HEK293 (cell line): ENCODE measurements at regions not wholly inside any gene's neighbourhood (a gene's known extent, or its start where the extent isn't known, plus 50 kb on each side); places are given as distances from the start of the nearest gene placed in this dataset.

Source experiments
- CTCF ChIA-PET: fragments of 350-600 bp; formaldehyde crosslinking; extraction: SDS; loops from one replicate; lab custom pipeline; 2021; ENCODE audit warnings: antibody characterized with exemption; lab: Yijun Ruan, JAX
- POLR2A ChIA-PET: fragments of 300-600 bp; formaldehyde crosslinking; extraction: SDS; loops from one replicate; lab custom pipeline; 2020; ENCODE audit warnings: antibody characterized with exemption, inconsistent platforms; lab: Yijun Ruan, JAX
- H3K27ac ChIP-seq: fragments of 200-500 bp; sonication (Bioruptor generic); 2 replicates; pipeline ENCODE4 v1.5.1; 2014; ENCODE audit warnings: low read depth, low read length, control low read depth, inconsistent platforms; ENCODE audit errors: extremely low read depth
- H3K36me3 ChIP-seq, 2 experiments: fragments of 200-500 bp in 1 of 2; sonication (Bioruptor generic) in 1 of 2; 1 replicate in 1 of 2; 2 replicates in 1 of 2; pipeline ENCODE4 v1.5.1; 2014 to 2017; ENCODE audit warnings: inconsistent platforms in 2 of 2, low read length in 2 of 2; ENCODE audit not compliant: control insufficient read depth in 2 of 2, insufficient read depth in 1 of 2
- H3K4me1 ChIP-seq: fragments of 200-500 bp; sonication (Bioruptor generic); 2 replicates; pipeline ENCODE4 v1.5.1; 2014; ENCODE audit warnings: mild to moderate bottlenecking, low read length, inconsistent platforms; ENCODE audit not compliant: control insufficient read depth, insufficient read depth
- H3K4me3 ChIP-seq: 2 replicates; pipeline ENCODE4 v1.5.1; 2011; ENCODE audit warnings: low read depth, mild to moderate bottlenecking, control low read depth, low read length, moderate library complexity
- H3K9me3 ChIP-seq: fragments of 200-500 bp; sonication (Bioruptor generic); 2 replicates; pipeline ENCODE4 v1.5.1; 2014; ENCODE audit warnings: low read depth, low read length, inconsistent platforms; ENCODE audit not compliant: control insufficient read depth, insufficient read depth
- GFI1B ChIP-seq: fragments of 450-650 bp; formaldehyde crosslinking; IDR thresholded peaks from 2 replicates; pipeline ENCODE4 v1.5.1; 2016; ENCODE audit warnings: missing biosample characterization, missing genetic modification characterization
- MEIS1 ChIP-seq: sonication (generic); formaldehyde crosslinking; IDR thresholded peaks from 2 replicates; pipeline ENCODE4 v1.8.1; 2022; ENCODE audit warnings: missing genetic modification reagents, mild to moderate bottlenecking, borderline replicate concordance
- ZBTB17 ChIP-seq: fragments of 450-650 bp; formaldehyde crosslinking; IDR thresholded peaks from 2 replicates; pipeline ENCODE4 v1.5.1; 2016; ENCODE audit warnings: missing biosample characterization, missing genetic modification characterization
- ZNF211 ChIP-seq: fragments of 450-650 bp; formaldehyde crosslinking; IDR thresholded peaks from 2 replicates; pipeline ENCODE4 v1.5.1; 2016; ENCODE audit warnings: low read depth, missing biosample characterization, missing genetic modification characterization
- ZNF510 ChIP-seq: fragments of 450-650 bp; formaldehyde crosslinking; IDR thresholded peaks from 2 replicates; pipeline ENCODE4 v1.5.1; 2018; ENCODE audit warnings: mild to moderate bottlenecking, missing genetic modification characterization, missing biosample characterization; ENCODE audit not compliant: insufficient replicate concordance
- TF ChIP-seq, protein P1 (sequence below): fragments of 450-650 bp; formaldehyde crosslinking; IDR thresholded peaks from 2 replicates; pipeline ENCODE4 v1.5.1; 2016; ENCODE audit warnings: missing biosample characterization, missing genetic modification characterization
- TF ChIP-seq, protein P2 (sequence below): fragments of 450-650 bp; formaldehyde crosslinking; IDR thresholded peaks from 2 replicates; pipeline ENCODE4 v1.5.1; 2016; ENCODE audit warnings: missing biosample characterization, missing genetic modification characterization, borderline replicate concordance
- TF ChIP-seq, protein P3 (sequence below): IDR thresholded peaks from 2 replicates; pipeline ENCODE4 v1.6.1; 2011; ENCODE audit warnings: mild to moderate bottlenecking, low read depth, low read length, borderline replicate concordance
- TF ChIP-seq, protein P4 (sequence below): fragments of 450-650 bp; formaldehyde crosslinking; IDR thresholded peaks from 2 replicates; pipeline ENCODE4 v1.5.1; 2016; ENCODE audit warnings: missing biosample characterization, missing genetic modification characterization
- TF ChIP-seq, protein P5 (sequence below): fragments of 450-650 bp; formaldehyde crosslinking; IDR thresholded peaks from 2 replicates; pipeline ENCODE4 v1.5.1; 2016; ENCODE audit warnings: missing biosample characterization, missing genetic modification characterization
- TF ChIP-seq, protein P6 (sequence below): fragments of 450-650 bp; formaldehyde crosslinking; conservative IDR thresholded peaks from 2 replicates; pipeline ENCODE4 v1.5.1; 2016; ENCODE audit warnings: low read depth, missing biosample characterization, missing genetic modification characterization
- TF ChIP-seq, protein P7 (sequence below): fragments of 450-650 bp; formaldehyde crosslinking; IDR thresholded peaks from 2 replicates; pipeline ENCODE4 v1.5.1; 2017; ENCODE audit warnings: missing biosample characterization, missing genetic modification characterization

DNA sequence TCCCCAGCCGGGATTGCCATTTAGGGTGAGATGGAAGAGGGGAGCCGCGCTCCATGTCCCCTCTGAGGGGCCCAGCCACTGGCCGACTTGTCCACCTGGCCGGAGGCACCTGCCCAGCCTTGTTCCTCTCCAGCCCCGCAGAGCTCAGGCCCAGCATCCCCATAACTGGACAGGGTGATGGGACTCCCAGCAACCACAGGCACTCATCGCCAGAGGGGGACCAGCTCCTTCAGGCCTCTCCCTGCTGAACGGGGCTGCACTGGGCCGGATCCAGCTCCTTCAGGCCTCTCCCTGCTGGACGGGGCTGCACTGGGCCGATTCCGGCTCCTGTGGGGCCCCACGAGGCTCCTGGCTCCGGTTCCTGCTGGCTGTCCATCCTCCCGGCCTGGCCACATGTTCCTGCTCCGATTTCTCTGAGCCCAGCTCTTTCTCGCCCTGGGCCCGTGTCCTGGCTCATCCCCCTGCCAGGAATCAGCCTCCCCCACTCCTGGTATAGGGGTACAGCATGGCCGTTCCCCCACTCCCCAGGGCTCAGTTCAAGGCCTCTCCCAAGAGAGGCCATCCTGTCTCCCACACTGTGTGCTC, 56.1 kb upstream of the ADGRA1 start:
- CTCF ChIA-PET = no interaction called here
- no peaks in the 10 kb centered on the region for H3K4me1 ChIP-seq
- POLR2A ChIA-PET = no interaction called here
- H3K4me3 ChIP-seq = no peak overlapping the region
- no peaks in the 10 kb centered on the region for H3K36me3 ChIP-seq
- no peaks in the 10 kb centered on the region for H3K9me3 ChIP-seq
- TF ChIP-seq, protein P1, sequence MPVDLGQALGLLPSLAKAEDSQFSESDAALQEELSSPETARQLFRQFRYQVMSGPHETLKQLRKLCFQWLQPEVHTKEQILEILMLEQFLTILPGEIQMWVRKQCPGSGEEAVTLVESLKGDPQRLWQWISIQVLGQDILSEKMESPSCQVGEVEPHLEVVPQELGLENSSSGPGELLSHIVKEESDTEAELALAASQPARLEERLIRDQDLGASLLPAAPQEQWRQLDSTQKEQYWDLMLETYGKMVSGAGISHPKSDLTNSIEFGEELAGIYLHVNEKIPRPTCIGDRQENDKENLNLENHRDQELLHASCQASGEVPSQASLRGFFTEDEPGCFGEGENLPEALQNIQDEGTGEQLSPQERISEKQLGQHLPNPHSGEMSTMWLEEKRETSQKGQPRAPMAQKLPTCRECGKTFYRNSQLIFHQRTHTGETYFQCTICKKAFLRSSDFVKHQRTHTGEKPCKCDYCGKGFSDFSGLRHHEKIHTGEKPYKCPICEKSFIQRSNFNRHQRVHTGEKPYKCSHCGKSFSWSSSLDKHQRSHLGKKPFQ (tag by site-specific recombination) = no peak
- TF ChIP-seq MEIS1 (CRISPR knock-in tag) (no peak), GFI1B (no peak), ZNF510 (tag by site-specific recombination) (no peak)
- TF ChIP-seq, protein P2, sequence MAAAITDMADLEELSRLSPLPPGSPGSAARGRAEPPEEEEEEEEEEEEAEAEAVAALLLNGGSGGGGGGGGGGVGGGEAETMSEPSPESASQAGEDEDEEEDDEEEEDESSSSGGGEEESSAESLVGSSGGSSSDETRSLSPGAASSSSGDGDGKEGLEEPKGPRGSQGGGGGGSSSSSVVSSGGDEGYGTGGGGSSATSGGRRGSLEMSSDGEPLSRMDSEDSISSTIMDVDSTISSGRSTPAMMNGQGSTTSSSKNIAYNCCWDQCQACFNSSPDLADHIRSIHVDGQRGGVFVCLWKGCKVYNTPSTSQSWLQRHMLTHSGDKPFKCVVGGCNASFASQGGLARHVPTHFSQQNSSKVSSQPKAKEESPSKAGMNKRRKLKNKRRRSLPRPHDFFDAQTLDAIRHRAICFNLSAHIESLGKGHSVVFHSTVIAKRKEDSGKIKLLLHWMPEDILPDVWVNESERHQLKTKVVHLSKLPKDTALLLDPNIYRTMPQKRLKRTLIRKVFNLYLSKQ (tag by site-specific recombination) = no peak
- TF ChIP-seq, protein P3, sequence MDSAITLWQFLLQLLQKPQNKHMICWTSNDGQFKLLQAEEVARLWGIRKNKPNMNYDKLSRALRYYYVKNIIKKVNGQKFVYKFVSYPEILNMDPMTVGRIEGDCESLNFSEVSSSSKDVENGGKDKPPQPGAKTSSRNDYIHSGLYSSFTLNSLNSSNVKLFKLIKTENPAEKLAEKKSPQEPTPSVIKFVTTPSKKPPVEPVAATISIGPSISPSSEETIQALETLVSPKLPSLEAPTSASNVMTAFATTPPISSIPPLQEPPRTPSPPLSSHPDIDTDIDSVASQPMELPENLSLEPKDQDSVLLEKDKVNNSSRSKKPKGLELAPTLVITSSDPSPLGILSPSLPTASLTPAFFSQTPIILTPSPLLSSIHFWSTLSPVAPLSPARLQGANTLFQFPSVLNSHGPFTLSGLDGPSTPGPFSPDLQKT = no peak
- no peak overlapping the region for H3K27ac ChIP-seq

DNA sequence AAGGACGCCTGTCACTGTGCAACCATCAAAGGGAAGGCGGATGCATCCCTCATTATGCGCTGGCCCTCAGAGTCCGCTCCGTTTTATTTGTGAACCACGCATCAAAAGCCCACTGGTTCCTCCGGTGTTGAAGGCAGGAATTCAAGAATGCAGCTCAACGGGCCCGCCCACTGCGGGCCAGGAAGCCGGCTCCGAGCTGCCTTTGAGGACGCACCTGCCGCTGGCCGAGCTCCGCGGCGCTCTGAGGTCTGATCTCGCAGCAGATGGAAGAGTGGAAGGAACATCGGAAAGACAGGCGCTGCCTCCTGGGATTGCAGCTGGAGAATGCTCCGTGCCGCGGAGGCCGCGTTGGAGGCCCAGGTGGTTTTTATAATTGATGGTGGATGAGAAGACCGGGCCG, 56.9 kb upstream of the ADGRA1 start:
- no peaks in the 10 kb centered on the region for H3K36me3 ChIP-seq
- TF ChIP-seq, protein P4, sequence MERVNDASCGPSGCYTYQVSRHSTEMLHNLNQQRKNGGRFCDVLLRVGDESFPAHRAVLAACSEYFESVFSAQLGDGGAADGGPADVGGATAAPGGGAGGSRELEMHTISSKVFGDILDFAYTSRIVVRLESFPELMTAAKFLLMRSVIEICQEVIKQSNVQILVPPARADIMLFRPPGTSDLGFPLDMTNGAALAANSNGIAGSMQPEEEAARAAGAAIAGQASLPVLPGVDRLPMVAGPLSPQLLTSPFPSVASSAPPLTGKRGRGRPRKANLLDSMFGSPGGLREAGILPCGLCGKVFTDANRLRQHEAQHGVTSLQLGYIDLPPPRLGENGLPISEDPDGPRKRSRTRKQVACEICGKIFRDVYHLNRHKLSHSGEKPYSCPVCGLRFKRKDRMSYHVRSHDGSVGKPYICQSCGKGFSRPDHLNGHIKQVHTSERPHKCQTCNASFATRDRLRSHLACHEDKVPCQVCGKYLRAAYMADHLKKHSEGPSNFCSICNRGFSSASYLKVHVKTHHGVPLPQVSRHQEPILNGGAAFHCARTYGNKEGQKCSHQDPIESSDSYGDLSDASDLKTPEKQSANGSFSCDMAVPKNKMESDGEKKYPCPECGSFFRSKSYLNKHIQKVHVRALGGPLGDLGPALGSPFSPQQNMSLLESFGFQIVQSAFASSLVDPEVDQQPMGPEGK = no peak
- TF ChIP-seq, protein P5, sequence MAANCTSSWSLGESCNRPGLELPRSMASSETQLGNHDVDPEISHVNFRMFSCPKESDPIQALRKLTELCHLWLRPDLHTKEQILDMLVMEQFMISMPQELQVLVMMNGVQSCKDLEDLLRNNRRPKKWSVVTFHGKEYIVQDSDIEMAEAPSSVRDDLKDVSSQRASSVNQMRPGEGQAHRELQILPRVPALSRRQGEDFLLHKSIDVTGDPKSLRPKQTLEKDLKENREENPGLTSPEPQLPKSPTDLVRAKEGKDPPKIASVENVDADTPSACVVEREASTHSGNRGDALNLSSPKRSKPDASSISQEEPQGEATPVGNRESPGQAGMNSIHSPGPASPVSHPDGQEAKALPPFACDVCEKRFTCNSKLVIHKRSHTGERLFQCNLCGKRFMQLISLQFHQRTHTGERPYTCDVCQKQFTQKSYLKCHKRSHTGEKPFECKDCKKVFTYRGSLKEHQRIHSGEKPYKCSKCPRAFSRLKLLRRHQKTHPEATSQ (tag by site-specific recombination) = no peak

DNA sequence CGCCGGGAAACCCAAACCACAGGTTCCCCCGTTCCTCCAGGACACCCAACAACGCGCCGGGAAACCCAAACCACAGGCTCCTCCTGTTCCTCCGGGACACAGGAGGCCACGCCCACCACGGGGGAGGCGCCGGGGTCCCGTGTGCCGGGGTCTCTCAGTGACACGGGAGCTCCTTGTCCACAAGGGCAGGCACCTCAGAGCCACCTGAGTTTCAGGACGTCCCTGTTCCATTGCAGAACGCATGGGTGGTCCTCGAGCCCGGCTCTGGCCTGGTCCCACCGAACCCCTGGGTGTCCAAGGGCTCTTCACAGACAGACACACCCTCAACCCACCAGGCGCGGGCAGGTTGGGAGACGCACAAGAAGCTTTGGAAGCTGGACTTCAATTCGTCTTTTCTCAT, 57.6 kb upstream of the ADGRA1 start:
- Histone ChIP-seq H3K4me3 (no peak overlapping the region), H3K4me1 (no peaks in the 10 kb centered on the region), H3K27ac (no peak overlapping the region), H3K9me3 (no peaks in the 10 kb centered on the region), H3K36me3 (no peaks in the 10 kb centered on the region)
- ChIA-PET POLR2A (no interaction called here), CTCF (no interaction called here)
- TF ChIP-seq ZBTB17 (tag by site-specific recombination) = no peak
- TF ChIP-seq, protein P6, sequence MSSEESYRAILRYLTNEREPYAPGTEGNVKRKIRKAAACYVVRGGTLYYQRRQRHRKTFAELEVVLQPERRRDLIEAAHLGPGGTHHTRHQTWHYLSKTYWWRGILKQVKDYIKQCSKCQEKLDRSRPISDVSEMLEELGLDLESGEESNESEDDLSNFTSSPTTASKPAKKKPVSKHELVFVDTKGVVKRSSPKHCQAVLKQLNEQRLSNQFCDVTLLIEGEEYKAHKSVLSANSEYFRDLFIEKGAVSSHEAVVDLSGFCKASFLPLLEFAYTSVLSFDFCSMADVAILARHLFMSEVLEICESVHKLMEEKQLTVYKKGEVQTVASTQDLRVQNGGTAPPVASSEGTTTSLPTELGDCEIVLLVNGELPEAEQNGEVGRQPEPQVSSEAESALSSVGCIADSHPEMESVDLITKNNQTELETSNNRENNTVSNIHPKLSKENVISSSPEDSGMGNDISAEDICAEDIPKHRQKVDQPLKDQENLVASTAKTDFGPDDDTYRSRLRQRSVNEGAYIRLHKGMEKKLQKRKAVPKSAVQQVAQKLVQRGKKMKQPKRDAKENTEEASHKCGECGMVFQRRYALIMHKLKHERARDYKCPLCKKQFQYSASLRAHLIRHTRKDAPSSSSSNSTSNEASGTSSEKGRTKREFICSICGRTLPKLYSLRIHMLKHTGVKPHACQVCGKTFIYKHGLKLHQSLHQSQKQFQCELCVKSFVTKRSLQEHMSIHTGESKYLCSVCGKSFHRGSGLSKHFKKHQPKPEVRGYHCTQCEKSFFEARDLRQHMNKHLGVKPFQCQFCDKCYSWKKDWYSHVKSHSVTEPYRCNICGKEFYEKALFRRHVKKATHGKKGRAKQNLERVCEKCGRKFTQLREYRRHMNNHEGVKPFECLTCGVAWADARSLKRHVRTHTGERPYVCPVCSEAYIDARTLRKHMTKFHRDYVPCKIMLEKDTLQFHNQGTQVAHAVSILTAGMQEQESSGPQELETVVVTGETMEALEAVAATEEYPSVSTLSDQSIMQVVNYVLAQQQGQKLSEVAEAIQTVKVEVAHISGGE (tag by site-specific recombination) = no peak
- no peak for TF ChIP-seq ZNF211 (tag by site-specific recombination)
- TF ChIP-seq, protein P7, sequence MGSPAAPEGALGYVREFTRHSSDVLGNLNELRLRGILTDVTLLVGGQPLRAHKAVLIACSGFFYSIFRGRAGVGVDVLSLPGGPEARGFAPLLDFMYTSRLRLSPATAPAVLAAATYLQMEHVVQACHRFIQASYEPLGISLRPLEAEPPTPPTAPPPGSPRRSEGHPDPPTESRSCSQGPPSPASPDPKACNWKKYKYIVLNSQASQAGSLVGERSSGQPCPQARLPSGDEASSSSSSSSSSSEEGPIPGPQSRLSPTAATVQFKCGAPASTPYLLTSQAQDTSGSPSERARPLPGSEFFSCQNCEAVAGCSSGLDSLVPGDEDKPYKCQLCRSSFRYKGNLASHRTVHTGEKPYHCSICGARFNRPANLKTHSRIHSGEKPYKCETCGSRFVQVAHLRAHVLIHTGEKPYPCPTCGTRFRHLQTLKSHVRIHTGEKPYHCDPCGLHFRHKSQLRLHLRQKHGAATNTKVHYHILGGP (tag by site-specific recombination) = no peak

More for the DNA sequence above, 56.9 kb upstream of the ADGRA1 start:
- ChIA-PET CTCF (no interaction called here), POLR2A (no interaction called here)
- Histone ChIP-seq H3K4me3 (no peak overlapping the region), H3K27ac (no peak overlapping the region), H3K4me1 (no peaks in the 10 kb centered on the region), H3K9me3 (no peaks in the 10 kb centered on the region)
